Skin epidermis (tissue), 12 donors: ENCODE measurements at regions not wholly inside any gene's neighbourhood (a gene's known extent, or its start where the extent isn't known, plus 50 kb on each side); places are given as distances from the start of the nearest gene placed in this dataset.
"Not testable (repeated sequence)": the region's sequence is repeated elsewhere in the genome, so short reads cannot be mapped to it uniquely, and the experiment has no call there.

Experiments used
- H3K27ac ChIP-seq, 21 experiments: fragments of 200-600 bp; sonication (generic) in 11 of 21; one replicate each; pipeline ENCODE4 v1.5.0; 2020; ENCODE audit warnings: mild to moderate bottlenecking in 3 of 21, inconsistent platforms in 2 of 21, moderate library complexity in 2 of 21
- H3K4me3 ChIP-seq, 7 experiments: fragments of 200-600 bp; sonication (generic) in 2 of 7; one replicate each; pipeline ENCODE4 v1.5.0; 2020; ENCODE audit warnings: inconsistent platforms in 2 of 7, mild to moderate bottlenecking in 2 of 7, moderate library complexity in 1 of 7

GRCh38 chr7:32660936-32661335 lies 165.6 kb downstream of the AVL9 start:
- Histone ChIP-seq H3K4me3 (no peak overlapping the region), H3K27ac (no peak overlapping the region)

GRCh38 chr7:32659853-32660252 lies 164.6 kb downstream of the AVL9 start:
- Histone ChIP-seq H3K27ac (no peak overlapping the region), H3K4me3 (no peak overlapping the region)

- no peak overlapping the region for H3K27ac ChIP-seq
- no peak overlapping the region for H3K4me3 ChIP-seq
Observed at GRCh38 chr7:32658467-32658869, 163.2 kb downstream of the AVL9 start.

DNA sequence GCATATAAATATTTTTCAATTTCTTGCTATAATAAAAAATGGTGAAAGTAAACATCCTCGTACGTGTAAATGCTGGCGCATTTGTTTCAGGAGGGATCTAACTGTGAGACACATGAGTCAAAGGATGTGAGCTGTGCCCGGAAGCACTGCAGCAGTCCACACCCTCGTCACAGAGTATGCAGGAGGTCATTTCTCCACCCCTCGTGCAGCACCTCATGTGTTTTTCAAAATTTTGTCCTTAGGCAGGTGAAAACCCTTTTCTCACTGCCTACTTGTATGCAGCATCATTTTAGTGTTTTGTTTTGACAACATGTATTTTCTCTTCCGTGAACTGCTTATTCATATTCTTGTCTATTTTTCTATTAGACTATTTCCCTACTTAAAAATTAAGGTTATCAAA lies 162.7 kb downstream of the AVL9 start:
- Histone ChIP-seq H3K4me3 (no peak overlapping the region), H3K27ac (no peak overlapping the region)

GRCh38 chr7:32654549-32654948 lies 159.3 kb downstream of the AVL9 start:
- H3K4me3 ChIP-seq, H3K27ac ChIP-seq: not testable (repeated sequence)

GRCh38 chr7:32650356-32650755 lies 155.1 kb downstream of the AVL9 start:
- not testable (repeated sequence) for H3K27ac ChIP-seq, H3K4me3 ChIP-seq

DNA sequence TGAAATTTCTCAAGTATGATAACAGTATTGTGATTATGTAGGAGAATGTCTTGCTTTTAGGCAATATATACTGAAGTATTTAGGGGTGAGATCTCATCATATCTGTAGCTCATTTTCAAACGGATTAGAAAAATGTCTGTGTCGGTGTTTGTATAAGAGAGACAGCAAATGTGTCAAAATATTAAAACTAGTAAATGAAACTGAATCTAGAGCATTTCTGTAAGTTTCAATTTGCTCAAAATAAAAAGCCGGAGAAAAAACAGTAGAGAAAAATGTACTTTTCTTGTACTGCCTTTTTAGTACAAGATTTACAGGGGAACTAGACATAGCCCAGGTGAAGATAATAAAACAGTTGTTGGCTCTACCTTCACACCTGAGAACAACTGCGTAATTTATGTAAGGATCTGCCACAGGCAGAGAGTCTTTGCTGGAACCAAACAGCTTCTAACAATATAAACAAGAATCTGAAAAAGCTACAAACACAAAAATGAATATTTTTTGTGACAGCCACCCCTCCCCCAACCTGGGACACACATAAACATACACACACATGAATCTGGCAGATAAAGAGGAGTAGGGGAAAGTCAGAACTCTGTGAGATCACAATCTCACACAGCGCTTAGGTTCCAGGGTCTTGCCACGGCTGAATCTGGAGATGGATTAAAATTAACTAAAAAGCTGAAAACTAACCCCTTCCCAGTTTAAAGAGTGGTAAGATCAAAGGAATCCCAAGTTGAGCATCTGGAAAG lies 153.3 kb downstream of the AVL9 start:
- no peak overlapping the region for H3K4me3 ChIP-seq
- H3K27ac ChIP-seq: no peak overlapping the region

GRCh38 chr7:32645255-32645654 lies 150.0 kb downstream of the AVL9 start:
- not testable (repeated sequence) for H3K4me3 ChIP-seq, H3K27ac ChIP-seq

DNA sequence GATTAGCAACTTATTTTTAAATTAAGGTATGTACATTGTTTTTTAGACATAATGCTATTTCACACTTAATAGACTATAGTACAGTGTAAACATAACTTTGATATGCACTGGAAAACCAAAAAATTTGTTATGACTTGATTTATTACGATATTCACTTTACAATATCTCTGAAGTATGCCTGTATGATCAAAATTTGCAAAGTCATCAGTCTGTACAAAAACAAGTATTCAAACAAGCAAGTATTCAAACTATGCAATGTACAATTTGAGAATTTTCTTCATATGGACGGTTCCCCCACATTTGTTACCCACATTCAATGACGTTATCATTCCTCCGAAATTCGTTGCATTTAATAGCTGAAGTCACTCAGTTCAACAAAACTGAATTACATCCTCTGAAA lies 147.9 kb downstream of the AVL9 start:
- Histone ChIP-seq H3K4me3 (no peak overlapping the region), H3K27ac (no peak overlapping the region)

DNA sequence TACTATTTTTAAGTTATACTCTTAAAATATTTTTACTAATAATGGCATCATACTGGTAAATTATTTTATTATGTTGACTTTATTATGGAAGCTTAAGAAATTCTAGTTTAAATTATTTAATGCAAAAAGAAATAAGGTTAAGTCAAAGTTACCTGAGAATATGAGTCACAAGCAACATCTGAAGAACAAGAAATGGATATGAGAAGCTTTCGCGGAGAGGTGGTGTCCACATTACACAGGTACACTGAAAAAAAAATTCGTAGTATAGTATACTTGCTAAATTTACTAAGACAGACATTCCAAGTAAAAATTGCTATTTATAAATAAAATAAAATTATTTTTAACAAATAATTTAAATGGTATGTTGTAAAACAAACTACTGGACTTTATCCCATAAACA lies 143.8 kb downstream of the AVL9 start:
- H3K4me3 ChIP-seq: no peak overlapping the region
- no peak overlapping the region for H3K27ac ChIP-seq

GRCh38 chr7:32638479-32639121 lies 143.3 kb downstream of the AVL9 start:
- not testable (repeated sequence) for H3K27ac ChIP-seq, H3K4me3 ChIP-seq
